OCI-LY7 (cell line): ENCODE measurements at regions not wholly inside any gene's neighbourhood (a gene's known extent, or its start where the extent isn't known, plus 50 kb on each side); places are given as distances from the start of the nearest gene placed in this dataset.

Experiments
- BruUV-seq: library from RNA; stranded (reverse); fragments of 400-500 nt; replicated peaks from 2 replicates; lab custom pipeline; 2021; lab: Mats Ljungman, UMichigan
- CTCF ChIA-PET: fragments of 300-600 bp; sonication (Branson Sonifier 250); formaldehyde crosslinking; loops from one replicate; lab custom pipeline; 2022; ENCODE audit warnings: antibody characterized with exemption; ENCODE audit not compliant: unreplicated experiment; lab: Charles Lee
- POLR2A ChIA-PET: fragments of 300-600 bp; sonication (Branson Sonifier 250); formaldehyde crosslinking; loops from one replicate; lab custom pipeline; 2022; ENCODE audit warnings: antibody characterized with exemption; lab: Charles Lee
- DNase-seq: peaks from one replicate; pipeline ENCODE4 v3.0.0-alpha.2; 2015; ENCODE audit warnings: low spot score
- H2AFZ ChIP-seq: fragments of 200-600 bp; sonication (generic), shearing (Covaris generic); 2 replicates; pipeline ENCODE4 v1.6.1; 2014; ENCODE audit warnings: mild to moderate bottlenecking, antibody characterized with exemption, low read length, moderate library complexity
- H3K27ac ChIP-seq: fragments of 200-600 bp; sonication (generic); 2 replicates; pipeline ENCODE4 v1.5.1; 2014; ENCODE audit warnings: mixed run types, low read depth, mild to moderate bottlenecking, moderate library complexity, low read length, inconsistent platforms; ENCODE audit not compliant: poor library complexity, severe bottlenecking
- H3K36me3 ChIP-seq: fragments of 200-600 bp; sonication (generic); 2 replicates; pipeline ENCODE4 v1.6.1; 2014; ENCODE audit warnings: mild to moderate bottlenecking, antibody characterized with exemption, low read length, moderate library complexity, mixed read lengths; ENCODE audit not compliant: insufficient read depth
- H3K4me1 ChIP-seq: fragments of 200-600 bp; sonication (generic); 2 replicates; pipeline ENCODE4 v1.5.1; 2014; ENCODE audit warnings: mild to moderate bottlenecking, low read length; ENCODE audit not compliant: insufficient read depth, poor library complexity, severe bottlenecking
- H3K4me2 ChIP-seq: fragments of 200-600 bp; sonication (generic); 2 replicates; pipeline ENCODE4 v1.6.1; 2014; ENCODE audit warnings: mild to moderate bottlenecking, low read length
- H3K4me3 ChIP-seq: fragments of 200-600 bp; sonication (generic); 2 replicates; pipeline ENCODE4 v1.5.1; 2014; ENCODE audit warnings: mild to moderate bottlenecking, low read depth, low read length; ENCODE audit not compliant: poor library complexity, severe bottlenecking
- H3K79me2 ChIP-seq: fragments of 200-600 bp; sonication (generic); 2 replicates; pipeline ENCODE4 v1.6.1; 2016; ENCODE audit warnings: low read depth, mild to moderate bottlenecking, low read length, moderate library complexity, mixed read lengths; ENCODE audit not compliant: insufficient read depth
- H3K9me2 ChIP-seq: fragments of 200-600 bp; sonication (generic); 2 replicates; pipeline ENCODE4 v1.6.1; 2016; ENCODE audit warnings: mild to moderate bottlenecking, low read length, mixed read lengths; ENCODE audit not compliant: insufficient read depth
- H3K9me3 ChIP-seq: fragments of 200-600 bp; sonication (generic); 2 replicates; pipeline ENCODE4 v1.6.1; 2014; ENCODE audit warnings: mild to moderate bottlenecking, mixed run types, low read length, mixed read lengths
- H4K20me1 ChIP-seq: fragments of 200-600 bp; sonication (generic); 2 replicates; pipeline ENCODE4 v1.6.1; 2014; ENCODE audit warnings: mild to moderate bottlenecking, antibody characterized with exemption, low read length, moderate library complexity, mixed read lengths; ENCODE audit not compliant: insufficient read depth
- CTCF ChIP-seq: fragments of 200-600 bp; sonication (generic); conservative IDR thresholded peaks from 2 replicates; pipeline ENCODE4 v1.5.1; 2014; ENCODE audit warnings: mild to moderate bottlenecking, antibody characterized with exemption, low read length, moderate library complexity, mixed read lengths
- EZH2phosphoT487 ChIP-seq: fragments of 200-600 bp; sonication (generic); IDR thresholded peaks from 2 replicates; pipeline ENCODE4 v1.6.1; 2018; ENCODE audit warnings: low read depth, borderline replicate concordance, mild to moderate bottlenecking, mixed run types, antibody characterized with exemption, low read length, moderate library complexity, mixed read lengths
- intact Hi-C: fragments of 100-400 bp; cut with micrococcal nuclease; formaldehyde crosslinking; loops from one replicate; pipeline ENCODE4 v1.10.0; 2022; ENCODE audit not compliant: unreplicated experiment

- intact Hi-C loops, result no loop called here
- TF ChIP-seq CTCF (no peak), EZH2phosphoT487 (no peak)
- H3K4me2 ChIP-seq, result no peak overlapping the region
- no peaks in the 10 kb centered on the region for H4K20me1 ChIP-seq
- no peaks in the 10 kb centered on the region for H3K4me1 ChIP-seq
- no peaks in the 10 kb centered on the region for H3K9me3 ChIP-seq
- BruUV-seq, result no TSS peak
- no peaks in the 10 kb centered on the region for H3K79me2 ChIP-seq
- H3K36me3 ChIP-seq, result no peaks in the 10 kb centered on the region
- no peak overlapping the region for H3K27ac ChIP-seq
- no peak overlapping the region for H2AFZ ChIP-seq
- DNase-seq, result no peak
- no peak overlapping the region for H3K4me3 ChIP-seq
- no peaks in the 10 kb centered on the region for H3K9me2 ChIP-seq
- POLR2A ChIA-PET, result no interaction called here
- CTCF ChIA-PET, result no interaction called here
Observed at GRCh38 chr11:130778705-130779104, 137.6 kb downstream of the SNX19 start.

DNA sequence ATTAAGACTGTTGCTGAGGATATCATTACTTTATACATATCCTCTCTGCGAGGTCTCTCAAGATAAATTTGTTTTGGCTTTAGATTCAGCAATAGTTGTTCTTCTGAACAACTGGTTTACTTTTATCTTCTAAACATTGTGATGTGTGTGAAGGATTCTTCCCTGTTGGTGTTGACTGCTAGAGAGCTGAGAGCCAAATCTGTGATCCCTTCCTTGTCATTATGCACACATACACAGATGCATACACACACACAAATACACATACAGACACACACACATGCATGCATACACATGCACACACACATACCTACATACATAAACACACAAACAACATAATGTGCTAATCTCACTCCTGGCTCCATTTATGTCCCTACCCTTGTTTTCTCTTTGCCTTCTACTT lies 137.0 kb downstream of the SNX19 start:
- intact Hi-C loops, result no loop called here
- H2AFZ ChIP-seq, result no peak overlapping the region
- H3K9me3 ChIP-seq, result no peaks in the 10 kb centered on the region
- no peak overlapping the region for H3K4me3 ChIP-seq
- H3K9me2 ChIP-seq, result no peaks in the 10 kb centered on the region
- no peaks in the 10 kb centered on the region for H3K4me1 ChIP-seq
- H3K79me2 ChIP-seq, result no peaks in the 10 kb centered on the region
- POLR2A ChIA-PET, result no interaction called here
- no peaks in the 10 kb centered on the region for H4K20me1 ChIP-seq
- H3K4me2 ChIP-seq, result no peak overlapping the region
- no peak overlapping the region for H3K27ac ChIP-seq
- no peaks in the 10 kb centered on the region for H3K36me3 ChIP-seq
- no peak for TF ChIP-seq EZH2phosphoT487
- TF ChIP-seq CTCF, result no peak
- BruUV-seq, result no TSS peak
- CTCF ChIA-PET, result no interaction called here
- DNase-seq, result no peak

DNA sequence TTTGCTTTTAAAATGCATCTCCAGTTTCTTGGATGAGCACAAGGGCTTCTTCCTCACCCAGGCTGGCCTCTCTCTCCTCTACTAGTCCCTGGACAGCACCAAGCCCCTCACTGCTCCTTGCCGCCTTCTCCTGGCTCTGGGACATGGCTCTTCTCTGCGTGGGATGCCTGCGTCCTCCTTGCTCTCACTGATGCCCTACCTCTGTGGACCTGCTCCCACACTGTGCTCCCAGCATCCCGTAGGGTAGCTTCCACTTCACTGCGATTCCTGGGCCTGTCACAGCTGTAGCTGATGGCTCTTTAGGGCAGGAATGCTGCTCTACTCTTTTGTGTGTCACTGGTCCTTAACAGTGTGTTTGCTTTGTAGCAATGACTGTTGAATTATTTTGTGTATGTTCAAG lies 136.3 kb downstream of the SNX19 start:
- Histone ChIP-seq H3K4me2 (no peak overlapping the region), H3K9me2 (no peaks in the 10 kb centered on the region), H3K79me2 (no peaks in the 10 kb centered on the region), H2AFZ (no peak overlapping the region), H3K27ac (no peak overlapping the region), H3K4me1 (no peaks in the 10 kb centered on the region), H3K9me3 (no peaks in the 10 kb centered on the region), H4K20me1 (no peaks in the 10 kb centered on the region), H3K4me3 (no peak overlapping the region), H3K36me3 (no peaks in the 10 kb centered on the region)
- ChIA-PET POLR2A (no interaction called here), CTCF (no interaction called here)
- DNase-seq, result no peak
- TF ChIP-seq EZH2phosphoT487 (no peak), CTCF (no peak)
- intact Hi-C loops, result no loop called here
- no TSS peak for BruUV-seq
